ENCODE measurements at regions not wholly inside any gene's neighbourhood (a gene's known extent, or its start where the extent isn't known, plus 50 kb on each side); places are given as distances from the start of the nearest gene placed in this dataset.

GRCh38 chr2:198905881-198906612, 551.7 kb downstream of the SATB2 start:
- H3K4me3 ChIP-seq (ENCODE audit: low read length): no peak overlapping the region
- no peaks in the 10 kb centered on the region for H3K79me1 ChIP-seq (ENCODE audit: low read length)
- no peak overlapping the region for H3K27ac ChIP-seq (ENCODE audit: low read depth, low read length)
- H3K36me3 ChIP-seq (ENCODE audit: control insufficient read depth, insufficient read depth, low read length): no peaks in the 10 kb centered on the region
- no peak overlapping the region for H3K9ac ChIP-seq (ENCODE audit: low read length)
- no peak overlapping the region for H2BK5ac ChIP-seq (ENCODE audit: low read length)
- no peak overlapping the region for H3K4ac ChIP-seq (ENCODE audit: low read depth, low read length)
- H3K4me1 ChIP-seq (ENCODE audit: control insufficient read depth, low read depth, low read length): no peaks in the 10 kb centered on the region
- H3K56ac ChIP-seq (ENCODE audit: low read length): no peak overlapping the region
- no peak overlapping the region for H3K18ac ChIP-seq (ENCODE audit: low read length)
- no peak overlapping the region for H3K4me2 ChIP-seq (ENCODE audit: low read length)
- no peak overlapping the region for H2AK5ac ChIP-seq (ENCODE audit: low read length)
- H3K79me2 ChIP-seq (ENCODE audit: control insufficient read depth, insufficient read depth, low read length): no peaks in the 10 kb centered on the region
- H2BK120ac ChIP-seq (ENCODE audit: low read depth, low read length): no peak overlapping the region
- no peak overlapping the region for H4K8ac ChIP-seq (ENCODE audit: low read depth, low read length)
- no peak overlapping the region for H3K23ac ChIP-seq (ENCODE audit: low read length)
- H2BK15ac ChIP-seq (replicated peaks; ENCODE audit: low read depth): no peak overlapping the region
- DNase-seq: no peak
- no peaks in the 10 kb centered on the region for H3K27me3 ChIP-seq (ENCODE audit: insufficient read depth, low read length, poor library complexity)
- WGBS (ENCODE audit: extremely low coverage, insufficient coverage, low lambda C conversion rate): no CpG with 5 or more reads among the region's 7 CpGs
- H4K5ac ChIP-seq (ENCODE audit: low read length): no peak overlapping the region

- no peak overlapping the region for H3K4ac ChIP-seq (ENCODE audit: low read depth, low read length)
- H3K4me1 ChIP-seq (ENCODE audit: control insufficient read depth, low read depth, low read length): no peaks in the 10 kb centered on the region
- peak; percentile 45 for DNase-seq
- no peak overlapping the region for H3K18ac ChIP-seq (ENCODE audit: low read length)
- no peaks in the 10 kb centered on the region for H3K79me1 ChIP-seq (ENCODE audit: low read length)
- no peak overlapping the region for H3K9ac ChIP-seq (ENCODE audit: low read length)
- H2BK15ac ChIP-seq (replicated peaks; ENCODE audit: low read depth): no peak overlapping the region
- H3K27me3 ChIP-seq (ENCODE audit: insufficient read depth, low read length, poor library complexity): no peaks in the 10 kb centered on the region
- no peaks in the 10 kb centered on the region for H3K79me2 ChIP-seq (ENCODE audit: control insufficient read depth, insufficient read depth, low read length)
- no peak overlapping the region for H4K5ac ChIP-seq (ENCODE audit: low read length)
- H3K36me3 ChIP-seq (ENCODE audit: control insufficient read depth, insufficient read depth, low read length): no peaks in the 10 kb centered on the region
- H3K4me2 ChIP-seq (ENCODE audit: low read length): no peak overlapping the region
- H2BK5ac ChIP-seq (ENCODE audit: low read length): no peak overlapping the region
- no peak overlapping the region for H3K4me3 ChIP-seq (ENCODE audit: low read length)
- no peak overlapping the region for H4K8ac ChIP-seq (ENCODE audit: low read depth, low read length)
- no peak overlapping the region for H2AK5ac ChIP-seq (ENCODE audit: low read length)
- H3K23ac ChIP-seq (ENCODE audit: low read length): no peak overlapping the region
- no peak overlapping the region for H3K56ac ChIP-seq (ENCODE audit: low read length)
- no peak overlapping the region for H3K27ac ChIP-seq (ENCODE audit: low read depth, low read length)
- H2BK120ac ChIP-seq (ENCODE audit: low read depth, low read length): no peak overlapping the region
Measured at GRCh38 chr2:198901894-198902293, 555.8 kb downstream of the SATB2 start.

DNA sequence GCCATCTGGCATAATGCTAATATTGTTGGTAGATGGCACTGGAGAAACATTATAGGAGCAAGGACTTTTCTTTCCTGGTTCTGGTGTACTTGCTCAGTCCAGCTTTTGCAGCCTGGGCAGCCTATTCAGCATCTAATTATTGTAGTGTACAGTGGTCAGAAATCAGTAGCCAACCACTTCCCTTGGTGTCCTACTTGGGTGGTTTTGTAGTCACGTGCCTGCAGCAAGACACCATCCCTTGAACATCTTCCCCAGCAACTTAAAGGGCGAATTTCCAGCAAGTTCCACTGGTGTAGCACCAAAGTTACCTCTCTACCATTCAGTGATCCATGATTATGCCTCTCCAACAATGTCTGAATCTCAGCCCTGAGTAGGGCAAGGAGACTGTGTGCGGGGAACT, 557.6 kb downstream of the SATB2 start:
- Histone ChIP-seq H2AK5ac (ENCODE audit: low read length) (no peak overlapping the region), H3K79me1 (ENCODE audit: low read length) (no peaks in the 10 kb centered on the region), H3K27me3 (ENCODE audit: insufficient read depth, low read length, poor library complexity) (no peaks in the 10 kb centered on the region), H3K9ac (ENCODE audit: low read length) (no peak overlapping the region), H3K27ac (ENCODE audit: low read depth, low read length) (no peak overlapping the region), H2BK5ac (ENCODE audit: low read length) (no peak overlapping the region), H3K4me1 (ENCODE audit: control insufficient read depth, low read depth, low read length) (no peaks in the 10 kb centered on the region), H3K4me3 (ENCODE audit: low read length) (no peak overlapping the region), H2BK15ac (replicated peaks; ENCODE audit: low read depth) (no peak overlapping the region), H3K4ac (ENCODE audit: low read depth, low read length) (no peak overlapping the region), H2BK120ac (ENCODE audit: low read depth, low read length) (no peak overlapping the region), H4K5ac (ENCODE audit: low read length) (no peak overlapping the region), H3K4me2 (ENCODE audit: low read length) (no peak overlapping the region), H3K18ac (ENCODE audit: low read length) (no peak overlapping the region), H3K23ac (ENCODE audit: low read length) (no peak overlapping the region), H4K8ac (ENCODE audit: low read depth, low read length) (no peak overlapping the region), H3K79me2 (ENCODE audit: control insufficient read depth, insufficient read depth, low read length) (no peaks in the 10 kb centered on the region), H3K56ac (ENCODE audit: low read length) (no peak overlapping the region), H3K36me3 (ENCODE audit: control insufficient read depth, insufficient read depth, low read length) (no peaks in the 10 kb centered on the region)
- WGBS (ENCODE audit: extremely low coverage, insufficient coverage, low lambda C conversion rate): no CpG with 5 or more reads among the region's 3 CpGs
- no peak for DNase-seq

- no peak overlapping the region for H3K27ac ChIP-seq (ENCODE audit: low read depth, low read length)
- H3K36me3 ChIP-seq (ENCODE audit: control insufficient read depth, insufficient read depth, low read length): no peaks in the 10 kb centered on the region
- no peak overlapping the region for H2AK5ac ChIP-seq (ENCODE audit: low read length)
- H3K79me2 ChIP-seq (ENCODE audit: control insufficient read depth, insufficient read depth, low read length): no peaks in the 10 kb centered on the region
- no peaks in the 10 kb centered on the region for H3K4me1 ChIP-seq (ENCODE audit: control insufficient read depth, low read depth, low read length)
- H3K79me1 ChIP-seq (ENCODE audit: low read length): no peaks in the 10 kb centered on the region
- no peak overlapping the region for H4K5ac ChIP-seq (ENCODE audit: low read length)
- H3K4ac ChIP-seq (ENCODE audit: low read depth, low read length): no peak overlapping the region
- H3K27me3 ChIP-seq (ENCODE audit: insufficient read depth, low read length, poor library complexity): no peaks in the 10 kb centered on the region
- no peak overlapping the region for H4K8ac ChIP-seq (ENCODE audit: low read depth, low read length)
- no peak overlapping the region for H2BK5ac ChIP-seq (ENCODE audit: low read length)
- H3K4me3 ChIP-seq (ENCODE audit: low read length): no peak overlapping the region
- no peak overlapping the region for H3K4me2 ChIP-seq (ENCODE audit: low read length)
- DNase-seq: no peak
- no peak overlapping the region for H3K23ac ChIP-seq (ENCODE audit: low read length)
- no peak overlapping the region for H2BK15ac ChIP-seq (replicated peaks; ENCODE audit: low read depth)
- H2BK120ac ChIP-seq (ENCODE audit: low read depth, low read length): no peak overlapping the region
- H3K18ac ChIP-seq (ENCODE audit: low read length): no peak overlapping the region
- H3K9ac ChIP-seq (ENCODE audit: low read length): no peak overlapping the region
- no peak overlapping the region for H3K56ac ChIP-seq (ENCODE audit: low read length)
Measured at GRCh38 chr2:198890490-198890889, 567.2 kb downstream of the SATB2 start.

DNA sequence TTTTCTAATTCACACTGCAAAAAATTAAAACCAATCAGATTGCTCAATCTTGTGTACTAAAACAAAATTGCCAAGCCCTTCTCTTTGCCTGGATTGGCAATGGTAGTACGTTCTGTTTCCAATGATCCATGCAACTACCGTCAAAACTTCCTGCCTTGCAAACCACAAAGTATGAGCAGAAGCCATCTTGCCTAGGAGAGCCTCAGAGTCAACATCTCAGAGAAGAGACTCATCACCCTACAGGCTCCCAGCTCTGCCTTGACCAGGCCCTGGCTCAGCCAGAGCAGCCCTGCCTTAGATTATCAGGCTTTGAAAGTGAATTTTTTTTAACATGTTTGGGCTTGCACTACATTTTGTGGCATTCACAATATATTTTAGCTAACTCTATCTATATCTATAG, 574.1 kb downstream of the SATB2 start:
- no peak overlapping the region for H3K18ac ChIP-seq (ENCODE audit: low read length)
- WGBS (ENCODE audit: extremely low coverage, insufficient coverage, low lambda C conversion rate): no CpG with 5 or more reads among the region's 2 CpGs
- H3K56ac ChIP-seq (ENCODE audit: low read length): no peak overlapping the region
- H4K5ac ChIP-seq (ENCODE audit: low read length): no peak overlapping the region
- no peaks in the 10 kb centered on the region for H3K79me1 ChIP-seq (ENCODE audit: low read length)
- no peak overlapping the region for H3K27ac ChIP-seq (ENCODE audit: low read depth, low read length)
- H3K23ac ChIP-seq (ENCODE audit: low read length): no peak overlapping the region
- no peak for DNase-seq
- H3K9ac ChIP-seq (ENCODE audit: low read length): no peak overlapping the region
- H3K36me3 ChIP-seq (ENCODE audit: control insufficient read depth, insufficient read depth, low read length): no peaks in the 10 kb centered on the region
- H3K4me1 ChIP-seq (ENCODE audit: control insufficient read depth, low read depth, low read length): no peaks in the 10 kb centered on the region
- no peaks in the 10 kb centered on the region for H3K79me2 ChIP-seq (ENCODE audit: control insufficient read depth, insufficient read depth, low read length)
- no peak overlapping the region for H2BK5ac ChIP-seq (ENCODE audit: low read length)
- no peak overlapping the region for H4K8ac ChIP-seq (ENCODE audit: low read depth, low read length)
- no peaks in the 10 kb centered on the region for H3K27me3 ChIP-seq (ENCODE audit: insufficient read depth, low read length, poor library complexity)
- no peak overlapping the region for H2BK15ac ChIP-seq (replicated peaks; ENCODE audit: low read depth)
- H3K4me3 ChIP-seq (ENCODE audit: low read length): no peak overlapping the region
- no peak overlapping the region for H3K4ac ChIP-seq (ENCODE audit: low read depth, low read length)
- H2AK5ac ChIP-seq (ENCODE audit: low read length): no peak overlapping the region
- H3K4me2 ChIP-seq (ENCODE audit: low read length): no peak overlapping the region
- H2BK120ac ChIP-seq (ENCODE audit: low read depth, low read length): no peak overlapping the region

GRCh38 chr2:198880986-198881385, 576.8 kb downstream of the SATB2 start:
- no peaks in the 10 kb centered on the region for H3K36me3 ChIP-seq (ENCODE audit: control insufficient read depth, insufficient read depth, low read length)
- no peak overlapping the region for H3K4ac ChIP-seq (ENCODE audit: low read depth, low read length)
- H3K4me2 ChIP-seq (ENCODE audit: low read length): no peak overlapping the region
- no peaks in the 10 kb centered on the region for H3K4me1 ChIP-seq (ENCODE audit: control insufficient read depth, low read depth, low read length)
- H3K79me2 ChIP-seq (ENCODE audit: control insufficient read depth, insufficient read depth, low read length): no peaks in the 10 kb centered on the region
- H4K5ac ChIP-seq (ENCODE audit: low read length): no peak overlapping the region
- H3K18ac ChIP-seq (ENCODE audit: low read length): no peak overlapping the region
- H2AK5ac ChIP-seq (ENCODE audit: low read length): no peak overlapping the region
- no peak overlapping the region for H2BK120ac ChIP-seq (ENCODE audit: low read depth, low read length)
- H3K27me3 ChIP-seq (ENCODE audit: insufficient read depth, low read length, poor library complexity): no peaks in the 10 kb centered on the region
- H3K23ac ChIP-seq (ENCODE audit: low read length): no peak overlapping the region
- H3K27ac ChIP-seq (ENCODE audit: low read depth, low read length): no peak overlapping the region
- H3K56ac ChIP-seq (ENCODE audit: low read length): no peak overlapping the region
- H4K8ac ChIP-seq (ENCODE audit: low read depth, low read length): no peak overlapping the region
- H3K4me3 ChIP-seq (ENCODE audit: low read length): no peak overlapping the region
- no peak for DNase-seq
- H2BK5ac ChIP-seq (ENCODE audit: low read length): no peak overlapping the region
- H3K79me1 ChIP-seq (ENCODE audit: low read length): no peaks in the 10 kb centered on the region
- no peak overlapping the region for H2BK15ac ChIP-seq (replicated peaks; ENCODE audit: low read depth)
- H3K9ac ChIP-seq (ENCODE audit: low read length): no peak overlapping the region
